Stimulated activated CD4-positive, alpha-beta T cell treated with anti-CD3 and anti-CD28 coated beads, TNF-alpha, amount 100 ng/mL, for 24 hours (primary cell): ENCODE measurements at regions not wholly inside any gene's neighbourhood (a gene's known extent, or its start where the extent isn't known, plus 50 kb on each side); places are given as distances from the start of the nearest gene placed in this dataset.

Experiments
- DNase-seq, 3 experiments: peaks; one replicate each; pipeline ENCODE4 v3.0.0-alpha.2; 2020; ENCODE audit warnings: low read depth in 3 of 3

DNA sequence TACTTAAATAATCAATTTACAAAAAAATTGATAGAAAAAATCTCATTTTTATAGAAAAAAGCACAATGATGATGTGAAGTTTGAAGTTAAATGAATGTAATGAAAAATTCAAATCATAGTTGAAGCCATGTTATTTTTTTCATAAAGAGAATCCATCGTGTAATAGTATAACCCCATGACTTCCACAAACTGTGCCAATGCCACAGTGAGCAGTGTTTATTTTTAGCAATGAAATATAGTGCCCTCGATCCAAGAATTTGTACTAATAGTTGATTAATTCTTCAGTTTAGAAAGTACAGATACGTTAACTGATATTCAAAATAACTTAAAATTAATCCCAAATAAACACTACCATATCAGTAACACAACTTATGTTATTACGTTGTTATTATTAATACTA lies 225.9 kb downstream of the PTPRC start:
- DNase-seq, result no peak

DNA sequence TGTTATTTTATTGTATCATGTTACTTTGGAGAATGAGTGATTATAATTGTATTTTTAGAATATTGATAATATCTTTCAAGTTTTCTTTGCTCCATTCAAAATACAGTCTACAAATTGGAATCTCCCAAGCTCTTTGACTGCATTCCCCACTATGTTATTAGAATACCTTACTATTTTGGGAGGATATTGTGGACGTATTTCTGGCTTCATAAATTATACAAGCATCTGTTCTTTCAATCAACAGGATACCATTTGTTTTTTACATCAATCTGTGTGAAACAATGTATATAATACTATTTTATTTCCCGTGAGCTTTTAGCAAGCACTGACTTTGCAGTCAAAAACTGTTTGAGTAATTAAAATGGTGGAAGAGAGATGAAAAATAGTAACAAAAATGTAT lies 226.5 kb downstream of the PTPRC start:
- no peak for DNase-seq

DNA sequence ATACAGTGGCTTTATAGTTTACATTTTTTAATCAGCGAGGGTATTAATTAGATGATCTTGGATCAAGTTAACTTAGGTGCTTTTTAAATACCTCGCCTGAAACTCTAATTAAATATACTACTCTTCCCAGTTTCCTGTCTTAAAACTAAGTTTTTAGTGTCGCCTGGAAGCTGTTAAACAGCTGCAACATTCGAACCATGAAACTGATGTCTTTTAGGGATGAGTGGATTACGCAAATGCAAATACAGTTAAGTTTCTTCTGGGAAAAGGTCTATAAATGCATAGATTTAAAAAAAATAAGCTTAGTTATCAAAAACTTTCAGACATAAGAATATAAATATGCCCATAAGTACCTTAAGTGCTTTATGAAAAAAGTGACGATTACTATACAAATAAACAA lies 228.3 kb downstream of the PTPRC start:
- DNase-seq, result no peak

DNA sequence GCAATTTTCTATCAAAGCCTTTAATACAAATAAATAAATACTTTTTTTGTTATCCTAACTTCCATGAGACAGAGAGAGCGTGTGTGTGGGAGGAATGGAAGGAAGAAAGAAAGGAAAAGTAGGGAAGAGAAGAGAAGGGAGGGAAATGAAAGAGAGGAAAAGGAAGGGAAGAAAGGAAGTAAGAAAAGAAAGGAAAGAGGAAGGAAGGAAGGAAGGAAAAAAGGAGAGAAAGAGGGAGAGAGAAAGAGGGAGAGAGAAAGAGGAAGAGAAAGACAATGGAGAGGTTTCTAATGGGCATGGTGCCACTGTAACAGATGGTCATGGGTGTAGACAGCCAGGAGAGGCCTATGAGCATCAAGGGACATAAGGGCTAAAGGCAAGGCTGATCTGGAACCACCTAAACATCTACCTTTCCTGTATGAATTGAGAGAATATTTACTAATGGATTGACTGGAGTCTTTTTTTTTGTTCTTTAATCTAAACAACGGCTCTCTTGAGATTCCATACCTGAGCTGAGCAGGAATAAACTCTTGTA lies 234.9 kb downstream of the PTPRC start:
- DNase-seq, result no peak

DNA sequence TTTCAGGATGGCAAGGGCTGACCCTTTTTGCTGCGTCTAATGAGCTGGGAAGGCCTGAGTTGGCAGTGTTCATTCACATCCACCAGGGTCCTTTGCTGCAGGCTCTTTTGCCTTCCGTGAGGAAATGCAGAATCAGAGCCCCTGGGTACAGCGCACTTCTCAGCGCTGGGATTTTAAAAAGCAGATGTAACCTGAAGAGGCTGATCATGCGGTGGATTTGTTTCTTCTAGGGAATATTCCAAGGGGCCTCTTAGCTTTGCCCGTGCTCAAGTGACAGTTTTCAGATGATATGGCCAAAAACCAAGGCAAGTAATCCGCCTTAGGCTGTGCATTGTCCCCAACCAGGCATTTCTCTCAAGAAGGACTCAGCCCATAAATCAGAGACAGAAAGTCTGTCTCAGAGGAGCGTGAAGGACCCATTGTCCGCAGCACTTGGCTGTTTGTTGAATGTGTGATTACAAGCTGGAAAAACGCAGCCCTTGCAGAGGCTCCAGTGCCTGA lies 237.6 kb downstream of the PTPRC start:
- DNase-seq, result no peak

DNA sequence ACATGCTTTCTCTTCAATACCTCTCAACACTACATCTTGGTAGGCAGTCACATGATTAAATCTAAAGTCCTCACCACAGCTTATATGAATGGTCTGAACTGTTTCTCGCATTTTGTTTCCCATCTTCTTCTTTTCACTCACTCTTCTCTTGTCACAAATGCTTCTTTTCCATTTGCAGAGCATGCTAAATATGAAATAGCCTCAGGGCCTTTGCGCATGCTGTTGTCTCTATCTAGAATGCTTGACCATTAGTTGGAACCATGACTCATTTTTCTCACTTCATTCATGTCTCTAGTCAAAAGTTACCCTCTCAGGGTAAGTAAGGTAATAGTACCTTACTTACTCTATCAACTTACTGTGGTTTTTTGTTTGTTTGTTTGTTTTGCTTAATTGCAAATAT lies 239.7 kb downstream of the PTPRC start:
- no peak for DNase-seq

DNA sequence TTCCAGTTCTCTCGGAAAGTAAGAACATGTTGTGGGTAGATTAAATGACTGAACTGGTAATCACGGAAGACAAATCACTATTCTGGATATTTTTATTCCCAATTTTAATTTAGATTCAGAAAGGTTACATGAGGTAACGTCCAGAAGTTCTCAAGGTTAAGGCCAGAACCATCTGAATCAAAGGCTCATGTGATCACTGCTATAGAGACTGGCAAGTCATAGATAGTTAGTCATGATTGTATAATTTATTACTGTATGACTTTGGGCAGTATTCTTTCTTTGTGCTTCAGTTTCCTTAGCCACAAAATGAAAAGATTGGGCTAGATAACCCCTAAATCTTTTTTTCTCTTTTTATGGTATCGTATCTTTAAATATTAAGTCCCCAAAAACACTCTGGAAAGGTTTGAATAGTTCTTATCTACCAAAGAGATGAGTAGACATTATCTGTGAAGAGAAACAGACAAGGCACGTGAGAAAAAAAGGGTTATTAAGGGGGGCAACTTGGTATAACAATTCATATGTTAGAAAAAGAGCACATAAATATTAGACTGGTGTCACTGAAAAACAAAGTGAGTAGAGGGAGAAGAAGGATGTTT lies 241.0 kb downstream of the PTPRC start:
- no peak for DNase-seq

DNA sequence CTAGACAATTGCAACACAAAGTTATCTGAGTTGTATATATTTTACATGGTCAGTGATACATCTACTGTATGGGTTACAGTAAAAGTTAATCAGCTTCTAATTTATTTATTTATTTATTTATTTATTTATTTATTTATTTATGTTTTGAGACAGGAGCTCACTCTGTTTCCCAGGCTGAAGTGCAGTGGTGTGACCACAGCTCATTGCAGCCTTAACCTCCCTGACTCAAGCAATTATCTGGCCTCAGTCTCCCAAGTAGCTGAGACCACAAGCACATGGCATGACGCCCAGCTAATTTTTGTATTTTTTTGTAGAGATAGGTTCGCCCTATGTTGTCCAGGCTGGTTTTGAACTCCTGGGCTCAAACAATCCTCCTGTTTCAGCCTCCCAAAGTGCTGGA lies 241.6 kb downstream of the PTPRC start:
- DNase-seq, result no peak

DNA sequence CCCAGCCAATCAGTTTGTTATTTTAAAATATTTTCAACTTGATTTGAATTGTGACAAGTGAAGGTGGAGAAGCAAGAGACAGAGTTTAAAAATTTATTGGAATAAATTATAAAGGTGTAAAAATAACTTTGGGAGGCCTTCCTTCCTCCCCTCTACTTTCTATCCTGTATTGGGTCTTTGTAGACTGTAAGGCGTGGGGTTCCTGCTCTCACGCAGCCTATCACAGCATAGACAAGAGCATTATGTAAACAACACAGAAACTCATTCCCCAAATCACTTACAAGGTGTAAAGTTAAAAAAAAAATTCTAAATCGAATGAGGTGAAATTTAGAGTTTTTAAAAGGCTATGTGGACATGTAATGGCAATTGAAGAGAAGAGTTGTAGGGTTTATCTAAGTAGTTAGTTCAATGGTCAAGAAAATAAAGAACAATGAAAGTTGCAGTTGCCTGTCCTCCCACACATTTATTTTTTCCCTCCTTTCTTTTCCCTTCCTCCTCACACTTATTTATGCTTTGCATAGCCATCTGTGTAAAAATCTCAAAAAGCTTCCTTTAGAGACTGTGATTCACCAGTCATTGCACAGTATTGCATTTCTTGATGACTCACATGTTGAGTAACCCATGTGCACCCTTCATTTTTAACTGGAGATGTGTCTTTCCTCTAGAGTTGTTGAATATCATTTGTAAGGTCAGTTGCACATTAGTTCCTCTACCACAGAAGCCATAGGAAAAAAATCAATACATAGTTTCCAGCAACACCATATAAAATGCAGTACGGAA lies 242.2 kb downstream of the PTPRC start:
- no peak for DNase-seq

DNA sequence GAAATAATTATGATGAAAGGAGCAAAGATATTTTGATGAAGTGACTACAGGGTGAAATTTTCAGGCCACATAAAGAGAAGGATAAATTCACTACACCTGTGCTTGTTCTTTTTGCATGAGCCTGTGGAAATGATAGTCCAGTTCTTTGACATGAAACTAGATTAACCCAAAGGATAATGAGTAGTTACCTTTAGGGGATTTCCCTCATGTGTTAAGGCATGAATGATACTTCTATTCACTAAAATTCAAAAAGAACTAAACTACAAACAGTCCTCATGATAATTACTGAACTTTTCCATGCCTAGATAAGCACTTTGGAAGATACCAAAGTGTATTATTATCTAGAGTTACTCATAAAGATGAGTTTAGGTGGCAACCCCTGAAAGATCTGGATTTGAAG lies 244.3 kb downstream of the PTPRC start:
- DNase-seq, result no peak

DNA sequence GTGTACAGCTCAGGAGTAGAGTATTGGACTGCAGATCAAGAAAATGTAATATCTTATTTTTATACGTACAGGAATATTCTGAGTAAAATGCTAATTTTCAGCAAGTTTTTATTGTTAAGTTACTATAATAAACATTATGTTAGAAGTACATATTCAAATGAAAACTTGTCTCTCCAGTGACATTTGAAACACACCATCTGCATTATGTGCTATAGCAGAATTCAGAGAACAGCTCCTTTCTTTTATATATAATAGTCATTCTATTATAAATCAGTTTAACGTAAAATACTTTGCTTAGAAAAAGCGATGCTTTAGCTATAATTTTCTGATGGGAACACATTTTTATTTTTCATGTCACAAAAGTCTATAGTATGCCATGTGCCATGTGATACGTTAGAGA lies 249.0 kb downstream of the PTPRC start:
- no peak for DNase-seq

DNA sequence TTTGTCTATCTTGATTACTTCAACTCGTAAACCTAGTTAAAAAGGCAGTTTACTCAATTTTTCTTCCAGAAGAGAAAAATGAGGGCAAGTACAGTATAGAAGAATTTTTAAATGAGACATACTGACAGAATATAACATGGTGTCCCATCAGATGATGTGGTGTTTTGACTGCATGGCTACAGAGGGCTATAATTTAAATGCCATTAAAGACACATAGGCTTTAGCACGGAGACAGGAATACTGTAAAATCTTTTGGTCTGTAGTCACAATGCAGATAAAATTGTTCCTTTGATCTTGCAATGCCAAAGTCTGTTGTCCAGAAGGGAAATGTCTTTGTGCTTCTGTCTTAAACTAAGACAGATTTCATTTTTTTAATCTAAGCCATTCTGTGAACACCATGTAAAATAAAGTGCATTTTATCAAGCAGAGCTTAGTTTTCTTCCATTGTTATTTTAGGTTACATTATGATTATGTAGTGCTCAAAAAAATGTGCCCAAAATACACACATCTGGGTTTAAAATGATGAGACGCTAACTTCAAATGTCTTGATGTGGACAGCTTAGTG lies 249.6 kb downstream of the PTPRC start:
- no peak for DNase-seq

DNA sequence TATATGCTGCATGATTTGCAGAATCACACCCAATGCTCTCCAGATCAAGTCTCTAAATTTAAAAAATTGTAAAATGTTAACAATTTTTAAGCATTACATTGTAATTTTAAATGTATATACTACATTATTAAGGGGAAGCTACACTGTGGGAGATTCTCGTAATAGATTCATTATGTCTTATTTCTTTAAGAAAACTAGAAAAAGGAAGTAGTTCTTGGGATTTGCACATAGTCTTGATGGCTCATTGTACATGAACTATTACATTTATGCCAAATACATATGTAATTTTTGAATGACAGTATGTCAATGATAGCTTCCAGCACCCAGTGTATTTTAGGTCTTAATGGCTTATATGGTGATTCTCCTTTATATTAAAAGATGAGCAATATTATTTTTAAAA lies 250.3 kb downstream of the PTPRC start:
- no peak for DNase-seq

DNA sequence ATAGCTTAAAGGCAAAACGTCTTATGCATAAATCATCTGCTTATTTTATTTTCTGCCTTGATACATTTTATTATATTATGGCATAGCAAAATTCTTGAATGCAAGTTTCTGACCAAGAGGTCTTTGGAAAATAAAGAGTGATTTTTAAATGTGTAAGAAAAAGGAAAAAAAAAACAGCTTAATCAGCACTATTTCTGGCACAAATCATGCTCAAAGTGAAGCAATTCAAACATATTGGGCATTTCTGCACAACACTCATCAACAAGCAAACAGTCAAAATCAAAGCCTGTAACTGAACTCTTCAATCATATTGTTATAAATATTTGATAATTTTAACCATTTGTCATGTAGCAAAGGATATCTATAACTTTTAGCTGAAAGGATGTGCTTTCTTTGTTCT lies 250.9 kb downstream of the PTPRC start:
- no peak for DNase-seq

DNA sequence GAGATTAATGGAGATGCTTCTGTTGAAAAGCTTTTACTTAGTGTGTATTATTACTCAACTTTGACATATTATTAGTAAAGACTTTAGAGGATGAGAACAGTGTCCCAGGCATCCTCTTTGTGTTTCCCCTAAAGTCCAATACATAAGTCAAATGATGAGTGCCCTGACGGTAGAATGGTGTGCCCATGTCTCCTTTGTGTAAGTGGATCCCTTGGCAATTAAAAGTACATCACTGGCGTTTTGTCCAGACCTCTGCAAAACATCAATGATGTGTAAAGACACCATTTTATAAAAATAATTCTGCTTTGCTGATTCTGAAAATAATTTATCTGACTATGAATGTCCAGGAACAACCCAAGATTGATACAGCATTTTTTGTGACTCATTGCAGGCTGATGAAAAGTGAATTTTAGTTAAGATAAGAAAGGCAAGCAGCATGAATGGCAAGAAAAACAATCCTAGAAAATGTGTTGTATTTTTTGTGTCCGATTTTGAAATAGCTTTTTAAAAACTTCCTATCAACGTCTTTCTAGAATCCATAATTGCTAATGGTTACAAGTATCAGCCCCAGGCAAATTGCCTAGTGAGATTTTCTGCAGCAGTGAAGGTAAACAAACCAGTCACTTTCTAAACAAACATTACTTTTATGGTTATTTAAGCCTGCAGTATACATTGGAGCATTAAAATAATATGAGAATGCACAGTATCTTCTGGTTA lies 251.5 kb downstream of the PTPRC start:
- DNase-seq, result no peak

DNA sequence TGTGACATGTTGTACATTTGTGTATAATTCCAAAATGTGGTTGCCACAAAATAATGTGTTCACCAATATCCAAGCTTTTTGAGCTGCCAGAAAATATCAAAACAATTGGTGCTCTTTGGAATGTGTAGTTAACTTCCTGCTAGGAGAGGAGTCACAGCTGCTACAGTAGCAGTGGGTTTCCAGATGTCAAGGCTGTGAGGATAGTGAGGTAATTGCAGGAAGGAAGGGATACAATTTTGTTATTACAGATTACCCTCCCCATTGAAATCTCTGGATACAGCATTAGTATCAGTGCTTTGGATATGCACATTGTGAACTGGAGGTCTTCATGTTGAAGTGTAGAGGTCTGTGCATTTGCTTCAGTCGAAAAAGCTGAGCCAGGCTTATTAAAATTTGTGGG lies 253.2 kb downstream of the PTPRC start:
- no peak for DNase-seq

DNA sequence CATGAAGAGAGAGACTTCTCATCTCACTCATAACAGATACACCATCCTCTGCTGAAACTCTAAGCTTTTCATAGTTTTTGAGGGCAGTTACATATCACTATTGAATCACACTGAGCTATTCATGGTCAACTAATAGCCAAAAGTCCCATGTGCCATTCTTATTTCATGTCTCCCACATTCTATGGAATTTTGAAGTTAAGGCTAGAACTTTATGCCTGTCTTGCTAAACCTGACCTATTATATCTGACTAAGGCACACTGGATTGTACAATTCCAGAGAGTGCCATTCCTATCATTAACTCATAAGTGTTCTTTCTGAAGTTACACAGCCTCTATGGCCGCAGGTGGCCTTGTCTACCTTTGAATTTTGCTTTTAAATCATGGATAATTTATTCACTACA lies 254.3 kb downstream of the PTPRC start:
- no peak for DNase-seq

DNA sequence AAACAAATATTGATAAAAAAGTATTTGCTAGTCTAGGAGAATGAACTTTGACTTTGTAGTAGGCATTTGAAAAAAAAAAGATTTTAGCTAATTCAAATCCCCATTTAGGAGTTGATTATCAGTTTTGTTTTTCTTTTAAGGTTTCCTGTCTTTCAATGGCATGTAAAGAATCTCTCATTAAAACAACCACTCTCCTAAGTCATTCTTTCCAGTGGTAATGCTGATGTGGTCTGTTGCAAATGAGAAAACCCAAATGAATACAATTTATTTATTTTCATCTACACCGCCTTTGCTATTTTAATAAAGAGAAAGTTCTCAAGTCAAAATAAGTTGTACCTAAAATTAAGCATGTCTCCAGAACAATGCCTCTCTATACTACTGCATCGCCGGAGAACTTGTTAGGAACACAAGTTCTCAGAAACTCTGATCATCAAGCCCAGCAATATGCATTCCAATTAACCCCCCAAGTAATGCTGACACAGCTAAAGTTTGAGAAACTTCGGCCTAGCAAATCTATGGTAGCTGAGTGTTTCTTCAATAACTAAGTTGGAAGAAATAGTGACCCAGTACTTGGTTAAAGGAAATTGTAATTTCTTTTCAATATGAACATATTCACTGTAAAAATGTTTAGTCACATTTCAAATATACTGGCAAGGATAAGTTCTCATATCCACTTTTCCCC lies 255.1 kb downstream of the PTPRC start:
- no peak for DNase-seq

DNA sequence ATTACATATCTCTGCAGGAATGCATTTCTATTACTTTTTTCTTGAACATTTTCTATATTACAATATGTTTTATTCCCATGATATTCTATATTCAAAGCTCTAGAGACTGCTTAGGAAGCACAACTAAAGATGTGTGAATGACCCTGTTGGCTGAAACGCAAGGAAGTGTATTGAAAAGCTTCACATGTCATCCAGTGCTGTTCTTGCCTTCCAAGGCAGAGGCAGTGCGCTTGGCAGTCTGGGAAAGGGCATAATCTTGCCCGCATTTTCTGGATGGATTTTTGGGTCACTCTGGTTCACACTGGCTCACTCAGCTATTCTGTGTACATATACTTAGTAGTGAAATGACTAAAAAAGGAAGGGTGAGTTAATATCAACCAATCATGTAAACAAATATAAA lies 262.4 kb downstream of the PTPRC start:
- DNase-seq, result no peak

DNA sequence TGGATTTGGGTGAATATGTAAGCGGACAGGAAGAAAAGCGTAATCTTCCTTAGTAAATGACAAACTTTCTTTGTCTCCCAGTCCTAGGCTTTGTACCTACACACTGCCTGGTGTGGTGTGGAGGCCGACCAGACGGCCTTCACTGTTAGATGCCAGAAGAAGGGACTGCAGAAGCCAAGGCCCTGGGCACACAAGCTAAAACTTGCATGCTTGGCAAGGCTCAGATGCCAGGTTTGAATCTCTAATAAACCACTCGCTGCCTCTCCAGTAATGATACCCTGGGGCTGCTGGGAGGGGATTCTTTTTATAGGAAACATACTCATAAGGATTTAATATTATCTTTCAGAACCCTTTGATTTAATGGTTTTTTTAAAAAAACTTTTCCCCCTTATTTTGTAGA lies 263.8 kb downstream of the PTPRC start:
- DNase-seq, result no peak

DNA sequence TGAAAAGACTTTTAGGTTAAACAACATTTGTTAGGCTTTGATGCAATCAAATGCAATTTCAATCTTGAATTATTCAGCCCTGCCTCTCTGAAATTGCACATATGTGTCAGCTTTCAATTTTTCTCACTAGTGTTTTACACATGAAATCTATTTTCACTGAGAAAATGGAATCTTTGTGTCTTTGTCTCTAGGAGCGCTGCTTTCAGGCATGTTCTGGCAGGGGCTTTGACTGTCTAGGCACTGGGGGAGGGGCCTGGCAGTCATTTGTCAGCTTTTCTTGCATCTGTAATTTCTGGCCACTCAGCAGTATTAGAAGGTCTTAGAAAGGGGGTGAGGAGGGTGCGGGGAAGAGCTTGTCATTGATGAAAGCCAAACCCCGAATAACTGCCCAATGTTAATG lies 264.4 kb downstream of the PTPRC start:
- no peak for DNase-seq

DNA sequence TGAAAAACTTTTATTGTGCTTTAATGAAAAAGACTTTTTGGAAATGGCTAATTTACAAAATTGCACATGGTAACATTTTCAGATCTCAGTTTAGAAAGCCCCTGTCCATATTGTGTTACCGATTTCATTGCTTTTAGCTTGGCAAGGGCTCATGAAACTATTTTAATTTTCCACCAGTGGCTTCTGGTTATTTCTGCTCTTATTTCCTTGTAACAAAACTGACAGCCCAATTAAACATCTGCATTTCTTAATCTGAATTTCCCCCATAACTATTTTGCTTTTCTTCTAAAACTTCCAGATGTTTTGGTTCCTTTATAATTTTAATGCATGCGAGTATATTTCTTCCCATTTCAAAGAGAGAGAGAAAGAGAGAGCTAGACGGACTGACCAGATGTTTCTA lies 264.8 kb downstream of the PTPRC start:
- no peak for DNase-seq
